Activated CD4-positive, alpha-beta T cell treated with anti-CD3 and anti-CD28 coated beads, Interleukin-2, amount 50 U/mL, for 16 hours (primary cell): ENCODE measurements at regions not wholly inside any gene's neighbourhood (a gene's known extent, or its start where the extent isn't known, plus 50 kb on each side); places are given as distances from the start of the nearest gene placed in this dataset.

Source experiments
- DNase-seq: peaks from one replicate; pipeline ENCODE4 v3.0.0-alpha.2; 2020

DNA sequence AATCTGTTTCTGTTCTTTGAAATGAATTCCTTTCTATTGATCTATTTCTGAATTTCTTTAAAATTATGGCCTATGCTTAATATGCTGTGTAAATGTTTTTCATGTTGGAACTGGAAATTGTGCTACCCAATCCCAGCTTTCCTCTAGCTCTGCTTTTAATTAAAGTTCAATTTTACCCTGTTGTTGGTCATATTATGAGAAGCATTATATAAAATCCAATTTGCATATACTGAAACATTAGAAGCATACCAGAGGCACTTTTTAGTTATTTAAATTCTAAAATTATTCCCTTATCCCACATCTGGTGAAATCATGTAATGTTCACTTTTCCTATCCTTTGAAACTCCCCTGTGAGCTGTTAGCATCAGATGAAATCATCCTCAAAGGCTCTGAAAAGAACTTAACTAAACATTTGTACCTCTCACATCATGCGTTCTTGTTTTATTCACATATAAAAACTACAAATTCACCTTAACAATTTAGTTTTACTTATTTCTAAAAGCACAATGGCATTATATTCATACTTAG lies 160.6 kb upstream of the COL21A1 start:
- no peak for DNase-seq

GRCh38 chr6:56406276-56407269 lies 159.2 kb upstream of the COL21A1 start:
- no peak for DNase-seq

- no peak for DNase-seq
Observed at GRCh38 chr6:56404599-56404998, 157.2 kb upstream of the COL21A1 start.

DNA sequence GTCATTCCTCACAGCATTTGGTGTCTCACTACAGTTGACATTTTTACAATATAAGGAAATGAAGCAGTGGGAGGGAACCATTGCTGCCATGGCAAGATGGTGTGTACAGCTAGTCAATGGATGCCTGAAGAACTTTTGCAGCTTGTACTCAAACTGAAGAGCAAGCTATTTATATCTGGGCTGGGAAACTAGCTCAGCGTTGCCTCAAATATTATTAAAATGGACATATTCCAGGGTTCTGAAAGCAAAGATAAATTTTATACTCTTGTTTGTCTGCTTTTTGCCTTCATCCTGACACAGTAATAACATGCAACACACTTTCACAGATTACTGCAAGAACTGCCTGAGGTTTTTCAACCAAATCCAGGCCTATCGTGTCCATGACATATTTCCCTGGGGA lies 156.4 kb upstream of the COL21A1 start:
- no peak for DNase-seq

DNA sequence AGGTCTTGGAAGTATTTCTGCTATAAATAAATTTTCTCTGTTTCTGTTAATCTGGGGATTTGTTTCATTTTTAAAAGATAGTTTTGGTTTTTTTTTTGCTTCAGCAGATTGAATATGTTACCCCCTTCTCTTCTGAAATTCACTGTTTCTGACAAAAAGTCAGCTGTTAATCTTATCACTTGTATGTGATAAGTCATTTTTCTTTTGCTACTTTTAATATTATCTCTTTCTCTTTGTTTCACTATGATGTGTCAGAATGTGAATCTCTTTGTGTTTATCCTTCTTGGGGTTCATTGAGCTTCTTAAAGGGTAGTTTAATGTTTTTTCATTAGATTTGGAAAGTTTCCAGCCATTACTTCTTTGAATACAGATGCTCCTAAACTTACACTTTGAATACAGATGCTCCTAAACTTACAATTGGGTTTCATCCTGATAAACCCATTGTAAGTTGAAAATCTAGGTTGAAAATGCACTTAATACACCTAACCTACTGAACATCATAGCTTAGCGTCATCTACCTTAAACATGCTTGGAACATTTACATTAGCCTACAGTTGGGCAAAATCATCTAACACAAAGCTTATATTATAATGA lies 154.2 kb upstream of the COL21A1 start:
- DNase-seq = no peak

GRCh38 chr6:56400273-56400672 lies 152.9 kb upstream of the COL21A1 start:
- no peak for DNase-seq

DNA sequence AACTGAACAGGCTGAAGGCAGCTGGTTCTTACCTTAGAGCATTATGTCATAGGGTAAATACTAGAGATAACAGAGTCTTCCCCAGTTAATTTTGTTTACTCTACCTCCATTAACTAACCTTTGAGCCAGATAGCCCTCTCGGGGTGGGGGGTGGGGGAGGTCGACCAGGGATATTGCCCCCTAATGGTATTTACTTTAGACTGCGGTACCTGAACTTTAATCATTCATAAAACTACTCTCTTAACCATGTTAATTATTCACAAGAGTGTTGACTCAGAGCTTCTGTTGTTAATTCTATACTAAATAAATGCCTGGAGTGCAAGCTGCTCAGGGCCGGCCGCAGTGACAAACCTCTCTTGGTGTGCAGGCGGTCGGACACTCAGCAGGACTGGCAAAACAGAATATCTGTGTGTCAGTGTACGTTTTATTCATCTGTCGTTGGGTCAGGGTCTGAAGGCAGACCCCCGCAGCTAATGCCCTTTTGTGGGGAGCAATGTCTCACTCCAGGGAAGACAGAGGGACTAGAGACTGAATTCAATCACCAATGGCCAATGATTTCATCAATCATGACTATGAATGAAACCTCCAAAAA lies 152.4 kb upstream of the COL21A1 start:
- no peak for DNase-seq

GRCh38 chr6:56399250-56399671 lies 151.9 kb upstream of the COL21A1 start:
- no peak for DNase-seq

DNA sequence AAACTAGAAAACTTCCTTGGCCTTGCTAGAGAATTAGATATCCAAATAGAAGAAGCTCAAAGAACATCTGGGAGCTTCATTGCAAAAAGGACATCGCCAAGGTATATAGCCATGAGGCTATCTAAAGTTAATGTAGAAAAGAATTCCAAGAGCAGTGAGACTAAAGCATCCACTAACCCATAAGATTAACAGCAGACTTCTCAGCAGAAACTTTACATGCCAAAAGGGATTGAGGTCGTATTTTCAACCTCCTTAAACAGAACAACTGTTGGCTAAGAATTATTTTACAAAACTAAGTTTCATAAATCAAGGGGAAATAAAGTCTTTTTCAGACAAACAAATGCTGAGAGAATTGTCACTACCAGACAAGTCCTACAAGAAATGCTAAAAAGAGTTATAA lies 149.1 kb upstream of the COL21A1 start:
- no peak for DNase-seq

GRCh38 chr6:56393615-56394612 lies 146.5 kb upstream of the COL21A1 start:
- no peak for DNase-seq

DNA sequence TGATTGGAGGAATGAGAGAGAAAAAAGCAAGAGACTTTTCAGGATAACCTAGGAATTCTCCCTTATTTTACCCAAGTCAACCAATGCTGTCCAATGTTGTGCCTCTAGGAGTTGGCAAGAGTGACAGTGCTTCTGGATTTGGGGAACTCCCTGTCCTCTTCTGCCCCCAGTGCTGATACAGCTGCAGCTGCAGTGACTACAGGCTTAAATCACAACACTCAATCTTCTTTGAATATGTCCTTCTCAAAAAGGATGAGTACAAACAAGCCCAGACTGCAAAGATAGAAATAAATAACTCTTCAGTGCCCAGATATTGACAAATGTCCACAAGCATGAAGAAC lies 141.0 kb upstream of the COL21A1 start:
- no peak for DNase-seq

DNA sequence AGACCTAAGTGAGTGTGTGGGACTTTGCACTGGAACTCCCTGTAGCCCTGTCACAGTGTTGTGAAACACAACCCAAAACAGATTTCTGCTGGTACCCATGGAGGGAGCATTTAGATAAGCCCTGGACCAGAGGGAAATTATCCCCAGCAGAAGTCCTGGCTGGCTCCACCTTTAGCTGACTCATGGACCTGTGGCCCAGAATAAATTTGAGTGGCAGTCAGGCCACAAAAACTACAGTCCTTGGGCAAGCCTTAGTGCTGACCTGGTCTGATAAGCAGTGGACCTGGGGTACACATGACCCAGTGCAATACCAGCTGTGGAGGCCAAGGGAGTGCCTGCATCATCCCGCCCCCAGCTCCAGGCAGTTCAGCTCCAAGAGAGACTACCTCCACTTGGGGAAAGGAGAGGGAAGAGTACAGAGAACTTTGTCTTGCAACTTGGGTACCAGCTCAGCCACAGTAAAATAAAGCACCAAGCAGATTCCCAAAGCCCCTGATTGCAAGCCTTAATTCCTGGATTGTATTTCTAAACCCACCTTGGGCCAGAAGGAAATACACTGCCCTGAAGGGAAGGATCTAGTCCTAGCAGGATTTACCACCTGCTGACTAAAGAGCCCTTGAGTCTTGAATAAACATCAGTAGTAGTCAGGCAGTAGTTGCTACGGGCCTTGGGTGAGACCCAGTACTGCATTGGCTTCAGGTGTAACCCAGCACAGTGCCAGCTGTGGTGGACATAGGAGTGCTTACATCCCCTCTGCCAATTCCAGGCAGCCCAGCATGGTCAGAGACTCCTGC lies 140.4 kb upstream of the COL21A1 start:
- DNase-seq = no peak

DNA sequence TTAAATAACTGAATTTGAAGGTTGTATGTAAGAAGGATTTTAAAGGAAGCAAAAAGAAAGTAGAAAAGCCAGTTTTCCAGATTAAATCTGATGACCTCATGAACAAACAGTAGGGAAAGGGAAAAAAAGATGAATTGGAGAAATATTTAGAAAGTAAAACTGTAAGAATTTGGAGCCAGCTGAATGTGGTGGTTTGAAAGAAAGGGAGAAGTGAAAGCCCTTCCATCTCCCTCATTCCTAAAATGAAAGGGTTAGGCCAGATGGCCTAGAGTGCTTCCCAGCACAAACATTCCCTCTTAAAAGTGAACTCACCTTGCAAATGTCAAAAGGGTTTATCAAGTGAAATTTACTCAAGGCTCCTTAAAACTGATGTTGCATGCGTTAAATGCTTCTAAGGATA lies 139.3 kb upstream of the COL21A1 start:
- no peak for DNase-seq

GRCh38 chr6:56385981-56386593 lies 138.7 kb upstream of the COL21A1 start:
- DNase-seq = no peak

DNA sequence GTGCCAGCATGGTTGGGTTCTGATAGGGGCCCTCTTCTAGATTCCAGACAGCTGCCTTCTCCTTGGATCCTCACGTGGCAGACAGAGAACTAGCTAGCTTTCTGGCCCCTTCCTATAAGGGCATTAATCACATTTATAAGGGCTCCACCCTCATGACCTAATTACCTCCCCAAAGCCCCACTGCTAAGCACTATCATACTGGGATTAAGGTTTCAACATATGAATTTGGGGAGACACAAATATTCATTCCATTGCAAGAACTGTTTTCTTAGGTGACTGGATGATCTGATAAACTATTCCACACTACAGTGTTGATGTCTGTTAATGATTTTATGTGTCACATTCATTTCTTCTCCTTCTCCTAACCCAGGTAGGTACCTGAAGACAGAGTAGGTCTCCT lies 135.8 kb upstream of the COL21A1 start:
- DNase-seq = no peak

DNA sequence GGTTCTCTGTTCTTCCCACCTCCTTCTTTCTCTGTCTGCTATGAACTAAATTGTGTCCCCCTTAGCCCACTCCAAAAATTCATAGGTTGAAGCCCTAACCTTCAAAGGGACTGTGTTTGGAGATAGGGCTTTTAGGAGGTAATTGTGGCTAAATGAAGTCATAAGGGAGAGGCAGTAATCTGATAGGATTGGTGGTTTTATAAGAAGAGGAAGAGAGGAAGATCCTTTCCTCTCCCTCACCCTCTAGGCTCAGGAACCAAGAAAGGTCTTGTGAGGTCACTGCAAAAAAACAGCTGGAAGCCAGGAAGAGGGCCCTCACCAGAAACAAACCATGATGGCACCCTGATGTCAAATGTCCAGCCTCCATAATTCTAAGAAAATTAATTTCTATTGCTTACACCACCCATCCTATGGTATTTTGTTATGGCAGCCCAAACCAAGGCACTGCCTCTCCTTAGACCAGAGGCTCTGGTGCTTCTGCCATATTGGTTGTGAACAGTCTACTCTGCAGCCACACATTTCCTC lies 135.1 kb upstream of the COL21A1 start:
- no peak for DNase-seq

- no peak for DNase-seq
Observed at GRCh38 chr6:56381801-56382251, 134.4 kb upstream of the COL21A1 start.

- no peak for DNase-seq
Observed at GRCh38 chr6:56380476-56380875, 133.1 kb upstream of the COL21A1 start.

- no peak for DNase-seq
Observed at GRCh38 chr6:56378966-56379585, 131.7 kb upstream of the COL21A1 start.

- DNase-seq = no peak
Observed at GRCh38 chr6:56378507-56378906, 131.1 kb upstream of the COL21A1 start.
